H1 (cell line): ENCODE measurements at regions not wholly inside any gene's neighbourhood (a gene's known extent, or its start where the extent isn't known, plus 50 kb on each side); places are given as distances from the start of the nearest gene placed in this dataset.

Experiments
- CTCF ChIA-PET: fragments of 300-600 bp; sonication (Branson Sonifier 250); formaldehyde crosslinking; loops from one replicate; lab custom pipeline; 2021; ENCODE audit not compliant: partially characterized antibody; lab: Charles Lee
- POLR2A ChIA-PET: fragments of 300-600 bp; sonication (Branson Sonifier 250); formaldehyde crosslinking; loops from one replicate; lab custom pipeline; 2021; ENCODE audit warnings: inconsistent platforms; ENCODE audit not compliant: partially characterized antibody; lab: Charles Lee
- DNase-seq, 2 experiments: peaks; one replicate each; pipeline versions ENCODE4 v3.0.0 to v3.0.0-alpha.2; 2010 to 2022; ENCODE audit warnings: low spot score in 2 of 2, low read depth in 1 of 2, mixed read lengths in 1 of 2
- FAIRE-seq: peaks from 2 replicates; lab custom pipeline; 2011; peaks lifted over from hg19 to GRCh38; lab: Jason Lieb, UNC
- H2AFZ ChIP-seq: 2 replicates; pipeline ENCODE4 v1.8.1; 2012; ENCODE audit warnings: low read length, inconsistent platforms
- H2AK5ac ChIP-seq: 2 replicates; pipeline ENCODE4 v1.6.1; 2013; ENCODE audit warnings: low read depth, low read length
- H2BK120ac ChIP-seq: replicated peaks from 2 replicates; pipeline ENCODE3; 2013; ENCODE audit warnings: low read depth, low read length, inconsistent platforms
- H2BK12ac ChIP-seq: 2 replicates; pipeline ENCODE4 v1.6.1; 2013; ENCODE audit warnings: low read depth, low read length
- H2BK15ac ChIP-seq: 2 replicates; pipeline ENCODE4 v1.6.1; 2013; ENCODE audit warnings: low read length
- H2BK20ac ChIP-seq: 2 replicates; pipeline ENCODE4 v1.6.1; 2013; ENCODE audit warnings: low read length
- H2BK5ac ChIP-seq: 2 replicates; pipeline ENCODE4 v1.6.1; 2013; ENCODE audit warnings: low read depth, low read length
- H3K14ac ChIP-seq: 2 replicates; pipeline ENCODE4 v1.6.1; 2013; ENCODE audit warnings: inconsistent platforms; ENCODE audit not compliant: insufficient read length
- H3K18ac ChIP-seq: 2 replicates; pipeline ENCODE4 v1.6.1; 2013; ENCODE audit warnings: low read length; ENCODE audit errors: extremely low read depth
- H3K23ac ChIP-seq: 2 replicates; pipeline ENCODE4 v1.6.1; 2013; ENCODE audit warnings: inconsistent platforms; ENCODE audit not compliant: insufficient read length
- H3K23me2 ChIP-seq: 2 replicates; pipeline ENCODE4 v1.6.1; 2013; ENCODE audit warnings: low read depth, low read length
- H3K27ac ChIP-seq: 2 replicates; pipeline ENCODE4 v1.6.1; 2011; ENCODE audit warnings: low read depth, low read length, inconsistent platforms
- H3K27me3 ChIP-seq, 4 experiments: replicated peaks in 1 of 4; 1 replicate in 1 of 4; 2 replicates in 3 of 4; pipeline versions ENCODE4 v1.6.1 to v1.8.1; 2011 to 2013; ENCODE audit warnings: low read length in 3 of 4, mild to moderate bottlenecking in 3 of 4, inconsistent platforms in 2 of 4, mixed read lengths in 2 of 4, moderate library complexity in 1 of 4; ENCODE audit not compliant: control insufficient read depth in 3 of 4, insufficient read depth in 3 of 4; ENCODE audit errors: extremely low read depth in 1 of 4
- H3K36me3 ChIP-seq, 4 experiments: 2 replicates each; pipeline versions ENCODE4 v1.6.1 to v1.8.1; 2011 to 2013; ENCODE audit warnings: mild to moderate bottlenecking in 4 of 4, low read length in 3 of 4, moderate library complexity in 2 of 4, control low read depth in 1 of 4, inconsistent platforms in 1 of 4; ENCODE audit not compliant: insufficient read depth in 4 of 4, control insufficient read depth in 2 of 4
- H3K4ac ChIP-seq: replicated peaks from 2 replicates; pipeline ENCODE3; 2013; ENCODE audit warnings: low read length, low read depth, mixed read lengths, inconsistent platforms; ENCODE audit not compliant: insufficient read length
- H3K4me1 ChIP-seq, 4 experiments: replicated peaks in 1 of 4; 1 replicate in 1 of 4; 2 replicates in 3 of 4; pipeline versions ENCODE4 v1.6.1 to v1.8.1; 2011 to 2013; ENCODE audit warnings: low read length in 3 of 4, inconsistent platforms in 2 of 4, mixed read lengths in 1 of 4; ENCODE audit not compliant: insufficient read depth in 4 of 4, control insufficient read depth in 3 of 4
- H3K4me2 ChIP-seq, 2 experiments: 2 replicates each; pipeline versions ENCODE4 v1.6.1 to v1.8.1; 2011 to 2013; ENCODE audit warnings: low read depth in 2 of 2, low read length in 2 of 2, control low read depth in 1 of 2, inconsistent platforms in 1 of 2, mild to moderate bottlenecking in 1 of 2; ENCODE audit not compliant: insufficient read depth in 1 of 2
- H3K4me3 ChIP-seq, 4 experiments: fragments of 200-600, 300-600 bp in 1 of 4; sonication (generic), shearing (Covaris generic), sonication (Bioruptor Twin) in 1 of 4; 2 replicates each; pipeline versions ENCODE4 v1.5.1 to v1.8.1; 2011 to 2016; ENCODE audit warnings: low read length in 4 of 4, low read depth in 3 of 4, control low read depth in 2 of 4, inconsistent platforms in 2 of 4, mild to moderate bottlenecking in 2 of 4, mixed read lengths in 1 of 4, moderate library complexity in 1 of 4; ENCODE audit not compliant: insufficient read depth in 2 of 4; ENCODE audit errors: extremely low read depth in 1 of 4
- H3K56ac ChIP-seq: replicated peaks from 2 replicates; pipeline ENCODE3; 2013; ENCODE audit warnings: low read depth, mild to moderate bottlenecking, mixed read lengths, low read length, inconsistent platforms; ENCODE audit not compliant: insufficient read length
- H3K79me1 ChIP-seq: 2 replicates; pipeline ENCODE4 v1.6.1; 2013; ENCODE audit warnings: low read depth, low read length, control low read depth
- H3K79me2 ChIP-seq, 2 experiments: 2 replicates each; pipeline versions ENCODE4 v1.6.1 to v1.8.1; 2012 to 2013; ENCODE audit warnings: low read length in 2 of 2, mild to moderate bottlenecking in 2 of 2, inconsistent platforms in 1 of 2; ENCODE audit not compliant: insufficient read depth in 2 of 2, control insufficient read depth in 1 of 2
- H3K9ac ChIP-seq, 4 experiments: replicated peaks in 1 of 4; 1 replicate in 1 of 4; 2 replicates in 3 of 4; pipeline versions ENCODE4 v1.6.1 to v1.8.1; 2011 to 2013; ENCODE audit warnings: low read depth in 3 of 4, low read length in 3 of 4, control low read depth in 2 of 4, mild to moderate bottlenecking in 2 of 4, moderate library complexity in 2 of 4, inconsistent platforms in 1 of 4; ENCODE audit errors: extremely low read depth in 1 of 4
- H3K9me3 ChIP-seq, 2 experiments: 2 replicates each; pipeline versions ENCODE4 v1.6.1 to v1.8.1; 2012 to 2013; ENCODE audit warnings: mild to moderate bottlenecking in 2 of 2, moderate library complexity in 2 of 2, control low read depth in 1 of 2, inconsistent platforms in 1 of 2, low read depth in 1 of 2, low read length in 1 of 2, mixed read lengths in 1 of 2; ENCODE audit not compliant: insufficient read depth in 2 of 2
- H4K20me1 ChIP-seq, 2 experiments: replicated peaks in 1 of 2; 2 replicates each; pipeline versions ENCODE3 to v1.8.1; 2011 to 2013; ENCODE audit warnings: inconsistent platforms in 2 of 2, low read length in 2 of 2, mild to moderate bottlenecking in 1 of 2; ENCODE audit not compliant: insufficient read depth in 2 of 2, control insufficient read depth in 1 of 2
- H4K5ac ChIP-seq: 2 replicates; pipeline ENCODE4 v1.6.1; 2013; ENCODE audit warnings: low read length, low read depth, mixed read lengths, inconsistent platforms; ENCODE audit not compliant: insufficient read length
- H4K8ac ChIP-seq: 2 replicates; pipeline ENCODE4 v1.8.0; 2013; ENCODE audit warnings: mild to moderate bottlenecking, moderate library complexity, low read length, inconsistent platforms; ENCODE audit not compliant: insufficient read depth; ENCODE audit errors: extremely low read depth
- H4K91ac ChIP-seq: replicated peaks from 2 replicates; pipeline ENCODE3; 2013; ENCODE audit warnings: low read length, mixed read lengths, inconsistent platforms; ENCODE audit not compliant: insufficient read length
- NANOG ChIP-seq: IDR thresholded peaks from 2 replicates; pipeline ENCODE4 v1.6.1; 2011; ENCODE audit warnings: low read length, low read depth, mild to moderate bottlenecking, inconsistent platforms; ENCODE audit not compliant: insufficient read depth, poor library complexity, severe bottlenecking
- WGBS, 2 experiments: shearing (Covaris generic) in 1 of 2; methylation state at CpG; one replicate each; pipeline versions ENCODE4 v1.1.6 to v1.1.7; 2013 to 2015; ENCODE audit warnings: low lambda C conversion rate in 2 of 2, mixed read lengths in 2 of 2, inconsistent platforms in 1 of 2, low coverage in 1 of 2, missing lambda C conversion rate in 1 of 2; ENCODE audit not compliant: insufficient replicate concordance in 2 of 2, insufficient coverage in 1 of 2, insufficient read length in 1 of 2; ENCODE audit errors: extremely low coverage in 1 of 2, missing lambda C conversion rate in 1 of 2; 5-methylcytosine and 5-hydroxymethylcytosine counted together

- Histone ChIP-seq H3K23me2 (no peaks in the 10 kb centered on the region; the same call in 1 of the 2 replicates), H3K4me3 (no peak overlapping the region), H4K91ac (no peak overlapping the region), H3K9me3 (no peaks in the 10 kb centered on the region), H3K27ac (no peak overlapping the region), H3K9ac (no peak overlapping the region), H3K18ac (no peak overlapping the region), H2BK20ac (no peak overlapping the region), H2BK120ac (no peak overlapping the region), H2BK15ac (no peak overlapping the region), H4K5ac (no peak overlapping the region), H3K4me1 (no peaks in the 10 kb centered on the region), H4K8ac (no peak overlapping the region), H3K4ac (no peak overlapping the region), H3K36me3 (no peaks in the 10 kb centered on the region), H3K56ac (no peak overlapping the region), H3K27me3 (no peaks in the 10 kb centered on the region), H2BK12ac (no peak overlapping the region), H2BK5ac (no peak overlapping the region), H3K14ac (no peak overlapping the region), H4K20me1 (no peaks in the 10 kb centered on the region), H3K4me2 (no peak overlapping the region), H2AK5ac (no peak overlapping the region), H3K79me1 (no peaks in the 10 kb centered on the region), H3K79me2 (no peaks in the 10 kb centered on the region), H2AFZ (no peak overlapping the region), H3K23ac (no peak overlapping the region)
- ChIA-PET CTCF (interaction anchor here (1.0 kb wide), 1 partner anchor 10 kb away, joined by 3 read pairs; no protein-coding TSS in a partner anchor), POLR2A (interaction anchor here (2.1 kb wide), 1 partner anchor 10 kb away, joined by 6 read pairs; no protein-coding TSS in a partner anchor)
- 93% methylated on average over 3 of the region's 3 CpGs; no CpG with 5 or more reads in 1 of the 2 experiments for WGBS, 2 experiments
- FAIRE-seq (no peak), DNase-seq (no peak)
- TF ChIP-seq NANOG: no peak
Measured at GRCh38 chr3:27963519-27963918, 241.4 kb upstream of the EOMES start.
